ENCODE measurements at regions not wholly inside any gene's neighbourhood (a gene's known extent, or its start where the extent isn't known, plus 50 kb on each side); places are given as distances from the start of the nearest gene placed in this dataset.

DNA sequence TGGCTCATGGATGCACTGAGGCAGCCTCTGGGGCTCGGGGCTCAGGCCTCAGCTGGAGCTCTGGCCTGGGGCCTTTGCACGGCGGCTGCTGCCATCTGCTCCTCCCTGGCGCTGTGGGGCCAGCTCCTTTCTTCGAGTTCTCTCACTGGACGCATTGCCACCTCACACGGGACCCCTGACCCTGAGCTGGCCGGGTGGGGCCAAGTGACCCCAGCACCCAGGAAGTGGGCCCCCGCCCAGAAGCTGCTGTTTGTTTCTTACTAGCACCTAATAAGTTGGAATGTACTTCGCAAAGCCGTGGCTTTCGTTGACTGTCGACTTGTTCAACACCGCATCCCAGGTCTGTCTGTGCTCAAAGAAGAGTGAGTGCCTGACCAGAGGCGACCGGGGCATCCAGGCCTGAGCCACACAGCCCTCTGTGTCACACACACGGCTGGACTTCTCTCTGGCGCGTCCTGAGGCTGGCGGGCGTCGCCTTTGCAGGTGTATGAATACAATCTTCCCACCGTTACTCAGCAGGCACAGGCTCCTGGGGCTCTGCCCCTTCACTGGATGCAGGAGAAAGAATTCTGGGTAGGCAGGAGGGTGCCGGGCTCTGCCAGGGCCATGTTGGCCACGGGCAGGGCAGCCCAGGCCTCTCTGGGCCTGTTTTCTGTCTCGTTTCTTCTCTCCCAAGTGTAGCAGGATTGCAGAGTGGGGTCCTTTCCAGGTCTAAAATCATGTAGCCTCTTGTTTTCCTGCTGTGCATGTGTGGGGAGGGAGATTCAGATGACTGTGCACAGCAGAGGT is 112.9 kb downstream of the DLL1 start:
- in situ Hi-C loops (cut with HindIII; ENCODE audit: low sequenced_read_pairs), result no loop called here
- TF ChIP-seq, protein P1, sequence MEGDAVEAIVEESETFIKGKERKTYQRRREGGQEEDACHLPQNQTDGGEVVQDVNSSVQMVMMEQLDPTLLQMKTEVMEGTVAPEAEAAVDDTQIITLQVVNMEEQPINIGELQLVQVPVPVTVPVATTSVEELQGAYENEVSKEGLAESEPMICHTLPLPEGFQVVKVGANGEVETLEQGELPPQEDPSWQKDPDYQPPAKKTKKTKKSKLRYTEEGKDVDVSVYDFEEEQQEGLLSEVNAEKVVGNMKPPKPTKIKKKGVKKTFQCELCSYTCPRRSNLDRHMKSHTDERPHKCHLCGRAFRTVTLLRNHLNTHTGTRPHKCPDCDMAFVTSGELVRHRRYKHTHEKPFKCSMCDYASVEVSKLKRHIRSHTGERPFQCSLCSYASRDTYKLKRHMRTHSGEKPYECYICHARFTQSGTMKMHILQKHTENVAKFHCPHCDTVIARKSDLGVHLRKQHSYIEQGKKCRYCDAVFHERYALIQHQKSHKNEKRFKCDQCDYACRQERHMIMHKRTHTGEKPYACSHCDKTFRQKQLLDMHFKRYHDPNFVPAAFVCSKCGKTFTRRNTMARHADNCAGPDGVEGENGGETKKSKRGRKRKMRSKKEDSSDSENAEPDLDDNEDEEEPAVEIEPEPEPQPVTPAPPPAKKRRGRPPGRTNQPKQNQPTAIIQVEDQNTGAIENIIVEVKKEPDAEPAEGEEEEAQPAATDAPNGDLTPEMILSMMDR (IDR thresholded peaks at IDR 0.05; ENCODE audit: low read depth, low read length, missing control alignments), result no peak
- no peak for DNase-seq (ENCODE audit: low read depth)

GRCh38 chr6:170176898-170177771 is 113.7 kb downstream of the DLL1 start:
- no peak overlapping the region for H3K4me3 ChIP-seq (ENCODE audit: low read depth, low read length)
- TF ChIP-seq, protein P1 (IDR thresholded peaks at IDR 0.05; ENCODE audit: low read depth, low read length, missing control alignments), result no peak
- in situ Hi-C loops (cut with HindIII; ENCODE audit: low sequenced_read_pairs), result no loop called here
- DNase-seq (ENCODE audit: low read depth), result no peak

More for the DNA sequence above, 112.9 kb downstream of the DLL1 start:
- H3K4me3 ChIP-seq (ENCODE audit: low read depth, low read length), result no peak overlapping the region

- in situ Hi-C loops (cut with HindIII; ENCODE audit: low sequenced_read_pairs), result no loop called here
- no peak overlapping the region for H3K4me3 ChIP-seq (ENCODE audit: low read depth, low read length)
- no peak for DNase-seq (ENCODE audit: low read depth)
These were observed 114.6 kb downstream of the DLL1 start for GRCh38 chr6:170176136-170176897.

GRCh38 chr6:170175644-170176135 is 115.2 kb downstream of the DLL1 start:
- DNase-seq (ENCODE audit: low read depth), result no peak
- in situ Hi-C loops (cut with HindIII; ENCODE audit: low sequenced_read_pairs), result no loop called here
- TF ChIP-seq, protein P1 (IDR thresholded peaks at IDR 0.05; ENCODE audit: low read depth, low read length, missing control alignments), result no peak
- H3K4me3 ChIP-seq (ENCODE audit: low read depth, low read length), result no peak overlapping the region

More at GRCh38 chr6:170176136-170176897, 114.6 kb downstream of the DLL1 start:
- TF ChIP-seq, protein P1 (IDR thresholded peaks at IDR 0.05; ENCODE audit: low read depth, low read length, missing control alignments), result no peak

- TF ChIP-seq, protein P1 (IDR thresholded peaks at IDR 0.05; ENCODE audit: low read depth, low read length, missing control alignments), result no peak
- DNase-seq (ENCODE audit: low read depth), result no peak
- in situ Hi-C loops (cut with HindIII; ENCODE audit: low sequenced_read_pairs), result no loop called here
- no peak overlapping the region for H3K4me3 ChIP-seq (ENCODE audit: low read depth, low read length)
These were observed 115.9 kb downstream of the DLL1 start for GRCh38 chr6:170174771-170175643.

Measured in astrocyte of the cerebellum (primary cell).